ENCODE measurements at regions not wholly inside any gene's neighbourhood (a gene's known extent, or its start where the extent isn't known, plus 50 kb on each side); places are given as distances from the start of the nearest gene placed in this dataset.
A peak's percentile ranks its signal among the peaks of the same experiment; 100 is the strongest.

GRCh38 chrX:96417695-96418094, 266.9 kb upstream of the DIAPH2 start:
- no peak overlapping the region for H3K27ac Mint-ChIP-seq (ENCODE audit: unreplicated experiment)
- H3K27me3 Mint-ChIP-seq (ENCODE audit: unreplicated experiment) = no peaks in the 10 kb centered on the region
- no peak for DNase-seq (ENCODE audit: extremely low spot score, unreplicated experiment)
- H3K4me3 Mint-ChIP-seq (ENCODE audit: unreplicated experiment) = no peak overlapping the region
- no peak for TF ChIP-seq CTCF (IDR thresholded peaks at IDR 0.05)
- H3K9me3 Mint-ChIP-seq (ENCODE audit: unreplicated experiment) = no peaks in the 10 kb centered on the region
- H3K36me3 Mint-ChIP-seq (ENCODE audit: unreplicated experiment) = no peaks in the 10 kb centered on the region
- peaks cover 4% of the 10 kb centered on the region for H3K4me1 Mint-ChIP-seq (ENCODE audit: unreplicated experiment)

GRCh38 chrX:96424007-96424406, 260.6 kb upstream of the DIAPH2 start:
- no peak overlapping the region for H3K4me3 Mint-ChIP-seq (ENCODE audit: unreplicated experiment)
- DNase-seq (ENCODE audit: extremely low spot score, unreplicated experiment) = no peak
- H3K27me3 Mint-ChIP-seq (ENCODE audit: unreplicated experiment) = no peaks in the 10 kb centered on the region
- TF ChIP-seq CTCF (IDR thresholded peaks at IDR 0.05) = no peak
- peaks cover 20% of the 10 kb centered on the region for H3K4me1 Mint-ChIP-seq (ENCODE audit: unreplicated experiment)
- no peaks in the 10 kb centered on the region for H3K36me3 Mint-ChIP-seq (ENCODE audit: unreplicated experiment)
- H3K9me3 Mint-ChIP-seq (ENCODE audit: unreplicated experiment) = no peaks in the 10 kb centered on the region
- no peak overlapping the region for H3K27ac Mint-ChIP-seq (ENCODE audit: unreplicated experiment)

GRCh38 chrX:96425200-96425599, 259.4 kb upstream of the DIAPH2 start:
- H3K4me1 Mint-ChIP-seq (ENCODE audit: unreplicated experiment) = peaks cover 21% of the 10 kb centered on the region
- H3K9me3 Mint-ChIP-seq (ENCODE audit: unreplicated experiment) = no peaks in the 10 kb centered on the region
- H3K27ac Mint-ChIP-seq (ENCODE audit: unreplicated experiment) = no peak overlapping the region
- no peak for DNase-seq (ENCODE audit: extremely low spot score, unreplicated experiment)
- TF ChIP-seq CTCF (IDR thresholded peaks at IDR 0.05) = no peak
- no peaks in the 10 kb centered on the region for H3K27me3 Mint-ChIP-seq (ENCODE audit: unreplicated experiment)
- H3K36me3 Mint-ChIP-seq (ENCODE audit: unreplicated experiment) = no peaks in the 10 kb centered on the region
- H3K4me3 Mint-ChIP-seq (ENCODE audit: unreplicated experiment) = no peak overlapping the region

GRCh38 chrX:96430756-96431455, 253.7 kb upstream of the DIAPH2 start:
- TF ChIP-seq CTCF (IDR thresholded peaks at IDR 0.05) = no peak
- no peak overlapping the region for H3K4me3 Mint-ChIP-seq (ENCODE audit: unreplicated experiment)
- H3K27ac Mint-ChIP-seq (ENCODE audit: unreplicated experiment) = peak overlapping the region; percentile 69
- no peak for DNase-seq (ENCODE audit: extremely low spot score, unreplicated experiment)
- peaks cover 56% of the 10 kb centered on the region for H3K4me1 Mint-ChIP-seq (ENCODE audit: unreplicated experiment)
- H3K36me3 Mint-ChIP-seq (ENCODE audit: unreplicated experiment) = no peaks in the 10 kb centered on the region
- no peaks in the 10 kb centered on the region for H3K9me3 Mint-ChIP-seq (ENCODE audit: unreplicated experiment)
- no peaks in the 10 kb centered on the region for H3K27me3 Mint-ChIP-seq (ENCODE audit: unreplicated experiment)

GRCh38 chrX:96432647-96433046, 252.0 kb upstream of the DIAPH2 start:
- H3K4me3 Mint-ChIP-seq (ENCODE audit: unreplicated experiment) = no peak overlapping the region
- no peak for DNase-seq (ENCODE audit: extremely low spot score, unreplicated experiment)
- no peaks in the 10 kb centered on the region for H3K36me3 Mint-ChIP-seq (ENCODE audit: unreplicated experiment)
- H3K27ac Mint-ChIP-seq (ENCODE audit: unreplicated experiment) = peak overlapping the region; percentile 55
- H3K27me3 Mint-ChIP-seq (ENCODE audit: unreplicated experiment) = no peaks in the 10 kb centered on the region
- H3K4me1 Mint-ChIP-seq (ENCODE audit: unreplicated experiment) = peaks cover 73% of the 10 kb centered on the region
- TF ChIP-seq CTCF (IDR thresholded peaks at IDR 0.05) = no peak
- H3K9me3 Mint-ChIP-seq (ENCODE audit: unreplicated experiment) = no peaks in the 10 kb centered on the region
